ENCODE measurements at regions not wholly inside any gene's neighbourhood (a gene's known extent, or its start where the extent isn't known, plus 50 kb on each side); places are given as distances from the start of the nearest gene placed in this dataset.

GRCh38 chr14:26730929-26731618, 133.2 kb upstream of the NOVA1 start:
- BruUV-seq (replicated peaks): no TSS peak
- Histone ChIP-seq H3K9me3 (no peaks in the 10 kb centered on the region), H3K27me3 (replicated peaks; ENCODE audit: control insufficient read depth, insufficient read depth, low read length) (no peaks in the 10 kb centered on the region), H3K4me1 (no peaks in the 10 kb centered on the region), H3K4me3 (ENCODE audit: low read depth, low read length) (no peak overlapping the region), H3K36me3 (ENCODE audit: control insufficient read depth, insufficient read depth, low read length) (no peaks in the 10 kb centered on the region)
- ChIA-PET CTCF (no interaction called here), POLR2A (no interaction called here)
- no peak overlapping the region for H3K4me3 Mint-ChIP-seq (ENCODE audit: unreplicated experiment)
- H3K9me3 Mint-ChIP-seq (ENCODE audit: unreplicated experiment): no peaks in the 10 kb centered on the region
- H3K27me3 Mint-ChIP-seq (ENCODE audit: insufficient read depth, unreplicated experiment): no peaks in the 10 kb centered on the region
- no peaks in the 10 kb centered on the region for H3K4me1 Mint-ChIP-seq (ENCODE audit: low read depth, unreplicated experiment)
- peak; percentile 38 to 52 for TF ChIP-seq CTCF (IDR thresholded peaks at IDR 0.05; ENCODE audit: insufficient read depth in 1 of 2, low read depth in 1 of 2, low read length in 1 of 2, severe bottlenecking in 1 of 2, unreplicated experiment in 1 of 2)
- H3K36me3 Mint-ChIP-seq (ENCODE audit: insufficient read depth, unreplicated experiment): no peaks in the 10 kb centered on the region
- intact Hi-C loops (cut with micrococcal nuclease; ENCODE audit: unreplicated experiment): loop anchor here (1.0 kb wide), 1 partner anchor 337 kb away; no protein-coding TSS in a partner anchor
- no peak overlapping the region for H3K27ac Mint-ChIP-seq (ENCODE audit: unreplicated experiment)
- peak; percentile 36 to 41 for DNase-seq

- no TSS peak for BruUV-seq (replicated peaks)
- no peak overlapping the region for H3K27ac Mint-ChIP-seq (ENCODE audit: unreplicated experiment)
- TF ChIP-seq CTCF (IDR thresholded peaks at IDR 0.05; ENCODE audit: insufficient read depth in 1 of 2, low read depth in 1 of 2, low read length in 1 of 2, severe bottlenecking in 1 of 2, unreplicated experiment in 1 of 2): no peak
- H3K36me3 Mint-ChIP-seq (ENCODE audit: insufficient read depth, unreplicated experiment): no peaks in the 10 kb centered on the region
- CTCF ChIA-PET: no interaction called here
- DNase-seq: no peak
- no peak overlapping the region for H3K4me3 ChIP-seq (ENCODE audit: low read depth, low read length)
- H3K4me3 Mint-ChIP-seq (ENCODE audit: unreplicated experiment): no peak overlapping the region
- no peaks in the 10 kb centered on the region for H3K9me3 ChIP-seq
- POLR2A ChIA-PET: no interaction called here
- H3K4me1 Mint-ChIP-seq (ENCODE audit: low read depth, unreplicated experiment): no peaks in the 10 kb centered on the region
- intact Hi-C loops (cut with micrococcal nuclease; ENCODE audit: unreplicated experiment): no loop called here
- H3K4me1 ChIP-seq: no peaks in the 10 kb centered on the region
- no peaks in the 10 kb centered on the region for H3K36me3 ChIP-seq (ENCODE audit: control insufficient read depth, insufficient read depth, low read length)
- no peaks in the 10 kb centered on the region for H3K27me3 Mint-ChIP-seq (ENCODE audit: insufficient read depth, unreplicated experiment)
- no peaks in the 10 kb centered on the region for H3K27me3 ChIP-seq (replicated peaks; ENCODE audit: control insufficient read depth, insufficient read depth, low read length)
- no peaks in the 10 kb centered on the region for H3K9me3 Mint-ChIP-seq (ENCODE audit: unreplicated experiment)
Observed at GRCh38 chr14:26735811-26736210, 138.0 kb upstream of the NOVA1 start.

- Histone ChIP-seq H3K27me3 (replicated peaks; ENCODE audit: control insufficient read depth, insufficient read depth, low read length) (no peaks in the 10 kb centered on the region), H3K9me3 (no peaks in the 10 kb centered on the region), H3K4me3 (ENCODE audit: low read depth, low read length) (no peak overlapping the region), H3K4me1 (no peaks in the 10 kb centered on the region), H3K36me3 (ENCODE audit: control insufficient read depth, insufficient read depth, low read length) (no peaks in the 10 kb centered on the region)
- no TSS peak for BruUV-seq (replicated peaks)
- H3K4me3 Mint-ChIP-seq (ENCODE audit: unreplicated experiment): no peak overlapping the region
- no peaks in the 10 kb centered on the region for H3K36me3 Mint-ChIP-seq (ENCODE audit: insufficient read depth, unreplicated experiment)
- intact Hi-C loops (cut with micrococcal nuclease; ENCODE audit: unreplicated experiment): no loop called here
- ChIA-PET CTCF (no interaction called here), POLR2A (no interaction called here)
- no peaks in the 10 kb centered on the region for H3K27me3 Mint-ChIP-seq (ENCODE audit: insufficient read depth, unreplicated experiment)
- no peaks in the 10 kb centered on the region for H3K9me3 Mint-ChIP-seq (ENCODE audit: unreplicated experiment)
- no peaks in the 10 kb centered on the region for H3K4me1 Mint-ChIP-seq (ENCODE audit: low read depth, unreplicated experiment)
- no peak for DNase-seq
- no peak overlapping the region for H3K27ac Mint-ChIP-seq (ENCODE audit: unreplicated experiment)
- no peak for TF ChIP-seq CTCF (IDR thresholded peaks at IDR 0.05; ENCODE audit: insufficient read depth in 1 of 2, low read depth in 1 of 2, low read length in 1 of 2, severe bottlenecking in 1 of 2, unreplicated experiment in 1 of 2)
Observed at GRCh38 chr14:26738571-26738970, 140.7 kb upstream of the NOVA1 start.

All from Caco-2 (cell line).